H1 (cell line): ENCODE measurements at regions not wholly inside any gene's neighbourhood (a gene's known extent, or its start where the extent isn't known, plus 50 kb on each side); places are given as distances from the start of the nearest gene placed in this dataset.

Experiments
- CTCF ChIA-PET: fragments of 300-600 bp; sonication (Branson Sonifier 250); formaldehyde crosslinking; loops from one replicate; lab custom pipeline; 2021; ENCODE audit not compliant: partially characterized antibody; lab: Charles Lee
- POLR2A ChIA-PET: fragments of 300-600 bp; sonication (Branson Sonifier 250); formaldehyde crosslinking; loops from one replicate; lab custom pipeline; 2021; ENCODE audit warnings: inconsistent platforms; ENCODE audit not compliant: partially characterized antibody; lab: Charles Lee
- DNase-seq, 2 experiments: peaks; one replicate each; pipeline versions ENCODE4 v3.0.0 to v3.0.0-alpha.2; 2010 to 2022; ENCODE audit warnings: low spot score in 2 of 2, low read depth in 1 of 2, mixed read lengths in 1 of 2
- FAIRE-seq: peaks from 2 replicates; lab custom pipeline; 2011; peaks lifted over from hg19 to GRCh38; lab: Jason Lieb, UNC
- H2AFZ ChIP-seq: 2 replicates; pipeline ENCODE4 v1.8.1; 2012; ENCODE audit warnings: low read length, inconsistent platforms
- H2AK5ac ChIP-seq: 2 replicates; pipeline ENCODE4 v1.6.1; 2013; ENCODE audit warnings: low read depth, low read length
- H2BK120ac ChIP-seq: replicated peaks from 2 replicates; pipeline ENCODE3; 2013; ENCODE audit warnings: low read depth, low read length, inconsistent platforms
- H2BK12ac ChIP-seq: 2 replicates; pipeline ENCODE4 v1.6.1; 2013; ENCODE audit warnings: low read depth, low read length
- H2BK15ac ChIP-seq: 2 replicates; pipeline ENCODE4 v1.6.1; 2013; ENCODE audit warnings: low read length
- H2BK20ac ChIP-seq: 2 replicates; pipeline ENCODE4 v1.6.1; 2013; ENCODE audit warnings: low read length
- H2BK5ac ChIP-seq: 2 replicates; pipeline ENCODE4 v1.6.1; 2013; ENCODE audit warnings: low read depth, low read length
- H3K14ac ChIP-seq: 2 replicates; pipeline ENCODE4 v1.6.1; 2013; ENCODE audit warnings: inconsistent platforms; ENCODE audit not compliant: insufficient read length
- H3K18ac ChIP-seq: 2 replicates; pipeline ENCODE4 v1.6.1; 2013; ENCODE audit warnings: low read length; ENCODE audit errors: extremely low read depth
- H3K23ac ChIP-seq: 2 replicates; pipeline ENCODE4 v1.6.1; 2013; ENCODE audit warnings: inconsistent platforms; ENCODE audit not compliant: insufficient read length
- H3K23me2 ChIP-seq: 2 replicates; pipeline ENCODE4 v1.6.1; 2013; ENCODE audit warnings: low read depth, low read length
- H3K27ac ChIP-seq: 2 replicates; pipeline ENCODE4 v1.6.1; 2011; ENCODE audit warnings: low read depth, low read length, inconsistent platforms
- H3K27me3 ChIP-seq, 4 experiments: replicated peaks in 1 of 4; 1 replicate in 1 of 4; 2 replicates in 3 of 4; pipeline versions ENCODE4 v1.6.1 to v1.8.1; 2011 to 2013; ENCODE audit warnings: low read length in 3 of 4, mild to moderate bottlenecking in 3 of 4, inconsistent platforms in 2 of 4, mixed read lengths in 2 of 4, moderate library complexity in 1 of 4; ENCODE audit not compliant: control insufficient read depth in 3 of 4, insufficient read depth in 3 of 4; ENCODE audit errors: extremely low read depth in 1 of 4
- H3K36me3 ChIP-seq, 4 experiments: 2 replicates each; pipeline versions ENCODE4 v1.6.1 to v1.8.1; 2011 to 2013; ENCODE audit warnings: mild to moderate bottlenecking in 4 of 4, low read length in 3 of 4, moderate library complexity in 2 of 4, control low read depth in 1 of 4, inconsistent platforms in 1 of 4; ENCODE audit not compliant: insufficient read depth in 4 of 4, control insufficient read depth in 2 of 4
- H3K4ac ChIP-seq: replicated peaks from 2 replicates; pipeline ENCODE3; 2013; ENCODE audit warnings: low read length, low read depth, mixed read lengths, inconsistent platforms; ENCODE audit not compliant: insufficient read length
- H3K4me1 ChIP-seq, 4 experiments: replicated peaks in 1 of 4; 1 replicate in 1 of 4; 2 replicates in 3 of 4; pipeline versions ENCODE4 v1.6.1 to v1.8.1; 2011 to 2013; ENCODE audit warnings: low read length in 3 of 4, inconsistent platforms in 2 of 4, mixed read lengths in 1 of 4; ENCODE audit not compliant: insufficient read depth in 4 of 4, control insufficient read depth in 3 of 4
- H3K4me2 ChIP-seq, 2 experiments: 2 replicates each; pipeline versions ENCODE4 v1.6.1 to v1.8.1; 2011 to 2013; ENCODE audit warnings: low read depth in 2 of 2, low read length in 2 of 2, control low read depth in 1 of 2, inconsistent platforms in 1 of 2, mild to moderate bottlenecking in 1 of 2; ENCODE audit not compliant: insufficient read depth in 1 of 2
- H3K4me3 ChIP-seq, 4 experiments: fragments of 200-600, 300-600 bp in 1 of 4; sonication (generic), shearing (Covaris generic), sonication (Bioruptor Twin) in 1 of 4; 2 replicates each; pipeline versions ENCODE4 v1.5.1 to v1.8.1; 2011 to 2016; ENCODE audit warnings: low read length in 4 of 4, low read depth in 3 of 4, control low read depth in 2 of 4, inconsistent platforms in 2 of 4, mild to moderate bottlenecking in 2 of 4, mixed read lengths in 1 of 4, moderate library complexity in 1 of 4; ENCODE audit not compliant: insufficient read depth in 2 of 4; ENCODE audit errors: extremely low read depth in 1 of 4
- H3K56ac ChIP-seq: replicated peaks from 2 replicates; pipeline ENCODE3; 2013; ENCODE audit warnings: low read depth, mild to moderate bottlenecking, mixed read lengths, low read length, inconsistent platforms; ENCODE audit not compliant: insufficient read length
- H3K79me1 ChIP-seq: 2 replicates; pipeline ENCODE4 v1.6.1; 2013; ENCODE audit warnings: low read depth, low read length, control low read depth
- H3K79me2 ChIP-seq, 2 experiments: 2 replicates each; pipeline versions ENCODE4 v1.6.1 to v1.8.1; 2012 to 2013; ENCODE audit warnings: low read length in 2 of 2, mild to moderate bottlenecking in 2 of 2, inconsistent platforms in 1 of 2; ENCODE audit not compliant: insufficient read depth in 2 of 2, control insufficient read depth in 1 of 2
- H3K9ac ChIP-seq, 4 experiments: replicated peaks in 1 of 4; 1 replicate in 1 of 4; 2 replicates in 3 of 4; pipeline versions ENCODE4 v1.6.1 to v1.8.1; 2011 to 2013; ENCODE audit warnings: low read depth in 3 of 4, low read length in 3 of 4, control low read depth in 2 of 4, mild to moderate bottlenecking in 2 of 4, moderate library complexity in 2 of 4, inconsistent platforms in 1 of 4; ENCODE audit errors: extremely low read depth in 1 of 4
- H3K9me3 ChIP-seq, 2 experiments: 2 replicates each; pipeline versions ENCODE4 v1.6.1 to v1.8.1; 2012 to 2013; ENCODE audit warnings: mild to moderate bottlenecking in 2 of 2, moderate library complexity in 2 of 2, control low read depth in 1 of 2, inconsistent platforms in 1 of 2, low read depth in 1 of 2, low read length in 1 of 2, mixed read lengths in 1 of 2; ENCODE audit not compliant: insufficient read depth in 2 of 2
- H4K20me1 ChIP-seq, 2 experiments: replicated peaks in 1 of 2; 2 replicates each; pipeline versions ENCODE3 to v1.8.1; 2011 to 2013; ENCODE audit warnings: inconsistent platforms in 2 of 2, low read length in 2 of 2, mild to moderate bottlenecking in 1 of 2; ENCODE audit not compliant: insufficient read depth in 2 of 2, control insufficient read depth in 1 of 2
- H4K5ac ChIP-seq: 2 replicates; pipeline ENCODE4 v1.6.1; 2013; ENCODE audit warnings: low read length, low read depth, mixed read lengths, inconsistent platforms; ENCODE audit not compliant: insufficient read length
- H4K8ac ChIP-seq: 2 replicates; pipeline ENCODE4 v1.8.0; 2013; ENCODE audit warnings: mild to moderate bottlenecking, moderate library complexity, low read length, inconsistent platforms; ENCODE audit not compliant: insufficient read depth; ENCODE audit errors: extremely low read depth
- H4K91ac ChIP-seq: replicated peaks from 2 replicates; pipeline ENCODE3; 2013; ENCODE audit warnings: low read length, mixed read lengths, inconsistent platforms; ENCODE audit not compliant: insufficient read length
- WGBS, 2 experiments: shearing (Covaris generic) in 1 of 2; methylation state at CpG; one replicate each; pipeline versions ENCODE4 v1.1.6 to v1.1.7; 2013 to 2015; ENCODE audit warnings: low lambda C conversion rate in 2 of 2, mixed read lengths in 2 of 2, inconsistent platforms in 1 of 2, low coverage in 1 of 2, missing lambda C conversion rate in 1 of 2; ENCODE audit not compliant: insufficient replicate concordance in 2 of 2, insufficient coverage in 1 of 2, insufficient read length in 1 of 2; ENCODE audit errors: extremely low coverage in 1 of 2, missing lambda C conversion rate in 1 of 2; 5-methylcytosine and 5-hydroxymethylcytosine counted together

- 85% methylated on average over 4 of the region's 4 CpGs; no CpG with 5 or more reads in 1 of the 2 experiments for WGBS, 2 experiments
These were observed 112.5 kb downstream of the HMHB1 start for GRCh38 chr5:143924311-143924978.

More at GRCh38 chr5:143924311-143924978, 112.5 kb downstream of the HMHB1 start:
- Histone ChIP-seq H3K23me2 (no peaks in the 10 kb centered on the region), H3K4ac (no peak overlapping the region), H3K9ac (no peak overlapping the region), H3K23ac (no peak overlapping the region), H3K56ac (no peak overlapping the region), H3K18ac (no peak overlapping the region; the same call in 1 of the 2 replicates), H4K91ac (no peak overlapping the region), H4K20me1 (no peaks in the 10 kb centered on the region), H2AFZ (no peak overlapping the region), H2BK120ac (no peak overlapping the region), H3K79me2 (no peaks in the 10 kb centered on the region), H3K14ac (no peak overlapping the region), H2BK15ac (no peak overlapping the region), H3K27ac (no peak overlapping the region), H2BK5ac (no peak overlapping the region), H3K27me3 (no peaks in the 10 kb centered on the region), H3K4me2 (no peak overlapping the region), H2BK20ac (no peak overlapping the region), H3K4me3 (no peak overlapping the region), H3K36me3 (no peaks in the 10 kb centered on the region), H3K79me1 (no peaks in the 10 kb centered on the region), H4K5ac (peak overlapping the region; percentile 57), H3K4me1 (peaks cover 0 to 7% (median 0%) of the 10 kb centered on the region in 4 experiments; a peak in 2 of 7 replicates), H3K9me3 (no peaks in the 10 kb centered on the region), H2AK5ac (no peak overlapping the region), H4K8ac (no peak overlapping the region), H2BK12ac (no peak overlapping the region)
- no peak for DNase-seq
- POLR2A ChIA-PET, result no interaction called here
- CTCF ChIA-PET, result no interaction called here
- FAIRE-seq, result no peak
